IMR-90 (cell line): ENCODE measurements at regions not wholly inside any gene's neighbourhood (a gene's known extent, or its start where the extent isn't known, plus 50 kb on each side); places are given as distances from the start of the nearest gene placed in this dataset.

Experiments used
- BHLHE40 ChIP-seq: fragments of 150-350 bp; IDR thresholded peaks from 2 replicates; pipeline ENCODE4 v1.6.1; 2016; ENCODE audit warnings: mild to moderate bottlenecking, low read depth, low read length
- CEBPB ChIP-seq: IDR thresholded peaks from 2 replicates; pipeline ENCODE4 v1.6.1; 2012; ENCODE audit warnings: low read depth, low read length, improper control_type of control experiment
- CHD1 ChIP-seq: IDR thresholded peaks from 2 replicates; pipeline ENCODE4 v1.6.1; 2012; ENCODE audit warnings: low read depth, low read length, improper control_type of control experiment
- ELK1 ChIP-seq: fragments of 150-350 bp; IDR thresholded peaks from 2 replicates; pipeline ENCODE4 v1.6.1; 2016; ENCODE audit warnings: low read depth, mild to moderate bottlenecking, low read length, moderate library complexity, borderline replicate concordance
- MAFK ChIP-seq: IDR thresholded peaks from 2 replicates; pipeline ENCODE4 v1.6.1; 2012; ENCODE audit warnings: low read depth, low read length, improper control_type of control experiment
- POLR2A ChIP-seq: IDR thresholded peaks from 2 replicates; pipeline ENCODE4 v1.6.1; 2012; ENCODE audit warnings: mild to moderate bottlenecking, low read depth, low read length
- RAD21 ChIP-seq: IDR thresholded peaks from 2 replicates; pipeline ENCODE4 v1.6.1; 2012; ENCODE audit warnings: low read length, improper control_type of control experiment
- RFX5 ChIP-seq: IDR thresholded peaks from 2 replicates; pipeline ENCODE4 v1.8.0; 2012; ENCODE audit warnings: low read depth, mild to moderate bottlenecking, low read length, moderate library complexity
- SMC3 ChIP-seq: fragments of 150-350 bp; IDR thresholded peaks from 2 replicates; pipeline ENCODE4 v1.6.1; 2016; ENCODE audit warnings: low read depth, mild to moderate bottlenecking, antibody characterized with exemption, low read length, moderate library complexity
- USF2 ChIP-seq: fragments of 150-350 bp; IDR thresholded peaks from 2 replicates; pipeline ENCODE4 v1.6.1; 2017; ENCODE audit warnings: mild to moderate bottlenecking, antibody characterized with exemption, low read length, low read depth
- TF ChIP-seq, protein P1 (sequence below): conservative IDR thresholded peaks from 2 replicates; pipeline ENCODE4 v1.5.1; 2012; ENCODE audit warnings: mild to moderate bottlenecking, low read depth, low read length, improper control_type of control experiment

- TF ChIP-seq POLR2A = no peak
- TF ChIP-seq USF2 = no peak
- TF ChIP-seq, protein P1, sequence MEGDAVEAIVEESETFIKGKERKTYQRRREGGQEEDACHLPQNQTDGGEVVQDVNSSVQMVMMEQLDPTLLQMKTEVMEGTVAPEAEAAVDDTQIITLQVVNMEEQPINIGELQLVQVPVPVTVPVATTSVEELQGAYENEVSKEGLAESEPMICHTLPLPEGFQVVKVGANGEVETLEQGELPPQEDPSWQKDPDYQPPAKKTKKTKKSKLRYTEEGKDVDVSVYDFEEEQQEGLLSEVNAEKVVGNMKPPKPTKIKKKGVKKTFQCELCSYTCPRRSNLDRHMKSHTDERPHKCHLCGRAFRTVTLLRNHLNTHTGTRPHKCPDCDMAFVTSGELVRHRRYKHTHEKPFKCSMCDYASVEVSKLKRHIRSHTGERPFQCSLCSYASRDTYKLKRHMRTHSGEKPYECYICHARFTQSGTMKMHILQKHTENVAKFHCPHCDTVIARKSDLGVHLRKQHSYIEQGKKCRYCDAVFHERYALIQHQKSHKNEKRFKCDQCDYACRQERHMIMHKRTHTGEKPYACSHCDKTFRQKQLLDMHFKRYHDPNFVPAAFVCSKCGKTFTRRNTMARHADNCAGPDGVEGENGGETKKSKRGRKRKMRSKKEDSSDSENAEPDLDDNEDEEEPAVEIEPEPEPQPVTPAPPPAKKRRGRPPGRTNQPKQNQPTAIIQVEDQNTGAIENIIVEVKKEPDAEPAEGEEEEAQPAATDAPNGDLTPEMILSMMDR = no peak
- TF ChIP-seq MAFK = no peak
- TF ChIP-seq RAD21 = no peak
- TF ChIP-seq ELK1 = no peak
- TF ChIP-seq CEBPB = no peak
- no peak for TF ChIP-seq SMC3
- no peak for TF ChIP-seq RFX5
- TF ChIP-seq CHD1 = no peak
- no peak for TF ChIP-seq BHLHE40
These were observed 260.0 kb upstream of the THBS1 start for GRCh38 chr15:39320886-39321285.
